GM18951 (cell line): ENCODE measurements at regions not wholly inside any gene's neighbourhood (a gene's known extent, or its start where the extent isn't known, plus 50 kb on each side); places are given as distances from the start of the nearest gene placed in this dataset.

Source experiments
- POLR2A ChIP-seq: IDR thresholded peaks from 4 replicates; pipeline ENCODE4 v1.6.1; 2011; ENCODE audit warnings: mild to moderate bottlenecking; ENCODE audit not compliant: insufficient read length, insufficient read depth; ENCODE audit errors: extremely low read depth
- in situ Hi-C: fragments of 300-500 bp; cut with MboI; formaldehyde crosslinking; loops from one replicate; pipeline ENCODE4 v1.12.0; 2022; ENCODE audit warnings: low sequenced_read_pairs, mixed read lengths, inconsistent platforms; ENCODE audit not compliant: unreplicated experiment

GRCh38 chr14:31947680-31948595 lies 129.2 kb upstream of the ARHGAP5 start:
- no peak for TF ChIP-seq POLR2A
- in situ Hi-C loops, result no loop called here

GRCh38 chr14:31949709-31950108 lies 127.4 kb upstream of the ARHGAP5 start:
- in situ Hi-C loops, result no loop called here
- no peak for TF ChIP-seq POLR2A

GRCh38 chr14:31950331-31950730 lies 126.8 kb upstream of the ARHGAP5 start:
- no peak for TF ChIP-seq POLR2A
- in situ Hi-C loops, result no loop called here

GRCh38 chr14:31950764-31951637 lies 126.1 kb upstream of the ARHGAP5 start:
- in situ Hi-C loops, result no loop called here

GRCh38 chr14:31951638-31951964 lies 125.5 kb upstream of the ARHGAP5 start:
- in situ Hi-C loops, result no loop called here
- TF ChIP-seq POLR2A, result no peak

More at GRCh38 chr14:31950764-31951637, 126.1 kb upstream of the ARHGAP5 start:
- TF ChIP-seq POLR2A, result no peak

- in situ Hi-C loops, result no loop called here
Measured at GRCh38 chr14:31952573-31952972, 124.5 kb upstream of the ARHGAP5 start.

GRCh38 chr14:31953210-31953609 lies 123.9 kb upstream of the ARHGAP5 start:
- no peak for TF ChIP-seq POLR2A
- in situ Hi-C loops, result no loop called here

More at GRCh38 chr14:31952573-31952972, 124.5 kb upstream of the ARHGAP5 start:
- no peak for TF ChIP-seq POLR2A

- TF ChIP-seq POLR2A, result no peak
- in situ Hi-C loops, result no loop called here
Measured at GRCh38 chr14:31954991-31955390, 122.1 kb upstream of the ARHGAP5 start.

GRCh38 chr14:31955936-31956579 lies 121.0 kb upstream of the ARHGAP5 start:
- no peak for TF ChIP-seq POLR2A
- in situ Hi-C loops, result no loop called here

- in situ Hi-C loops, result no loop called here
- TF ChIP-seq POLR2A, result no peak
Measured at GRCh38 chr14:31957565-31957964, 119.5 kb upstream of the ARHGAP5 start.

GRCh38 chr14:31960039-31960438 lies 117.1 kb upstream of the ARHGAP5 start:
- in situ Hi-C loops, result no loop called here

GRCh38 chr14:31961896-31962295 lies 115.2 kb upstream of the ARHGAP5 start:
- in situ Hi-C loops, result no loop called here
- no peak for TF ChIP-seq POLR2A

More at GRCh38 chr14:31960039-31960438, 117.1 kb upstream of the ARHGAP5 start:
- TF ChIP-seq POLR2A, result no peak

- in situ Hi-C loops, result no loop called here
- TF ChIP-seq POLR2A, result no peak
Measured at GRCh38 chr14:31962920-31963319, 114.2 kb upstream of the ARHGAP5 start.

GRCh38 chr14:31963587-31963986 lies 113.5 kb upstream of the ARHGAP5 start:
- no peak for TF ChIP-seq POLR2A
- in situ Hi-C loops, result no loop called here
